Tibial nerve (tissue), 4 donors: ENCODE measurements at regions not wholly inside any gene's neighbourhood (a gene's known extent, or its start where the extent isn't known, plus 50 kb on each side); places are given as distances from the start of the nearest gene placed in this dataset.

Experiments used
- DNase-seq, 2 donors: peaks; one replicate each; pipeline ENCODE4 v3.0.0-alpha.2; 2019; ENCODE audit warnings: low spot score in 2 of 2
- H3K27ac ChIP-seq, 4 donors: fragments of 200-600 bp; sonication (generic) in 3 of 4; one replicate each; pipeline ENCODE4 v1.5.1; 2017 to 2019; ENCODE audit warnings: mild to moderate bottlenecking in 1 of 4
- H3K27me3 ChIP-seq, 2 donors: fragments of 200-600 bp; sonication (generic) in 1 of 2; one replicate each; pipeline versions ENCODE4 v1.5.1 to v1.6.0; 2017 to 2019
- H3K36me3 ChIP-seq, 3 donors: fragments of 200-600 bp; sonication (generic); one replicate each; pipeline ENCODE4 v1.5.1; 2018 to 2019
- H3K4me1 ChIP-seq, 4 donors: fragments of 200-600 bp; sonication (generic) in 3 of 4; one replicate each; pipeline ENCODE4 v1.5.1; 2017 to 2019
- H3K4me3 ChIP-seq, 4 donors: fragments of 200-600 bp; sonication (generic) in 3 of 4; one replicate each; pipeline ENCODE4 v1.5.1; 2017 to 2019; ENCODE audit warnings: mild to moderate bottlenecking in 1 of 4, moderate library complexity in 1 of 4
- H3K9me3 ChIP-seq, 4 donors: fragments of 200-600 bp; sonication (generic) in 3 of 4; one replicate each; pipeline ENCODE4 v1.5.1; 2017 to 2019
- EP300 ChIP-seq, 2 donors: sonication (generic); formaldehyde crosslinking; IDR thresholded peaks; one replicate each; pipeline ENCODE4 v1.6.1; 2017; ENCODE audit warnings: antibody characterized with exemption in 2 of 2, mild to moderate bottlenecking in 1 of 2
- POLR2A ChIP-seq, 2 donors: fragments of 450-650 bp; IDR thresholded peaks; one replicate each; pipeline ENCODE4 v1.6.1; 2017; ENCODE audit warnings: antibody characterized with exemption in 2 of 2, mild to moderate bottlenecking in 2 of 2, moderate library complexity in 2 of 2
- WGBS, 2 donors: methylation state at CpG; one replicate each; pipeline ENCODE4 v1.1.5; 2018; 5-methylcytosine and 5-hydroxymethylcytosine counted together
- TF ChIP-seq, protein P1 (sequence below), 5 experiments: fragments of 200-600 bp in 3 of 5; fragments of 450-650 bp in 2 of 5; sonication (generic) in 3 of 5; IDR thresholded peaks; one replicate each; pipeline ENCODE4 v1.5.1; 2016 to 2019; ENCODE audit warnings: antibody characterized with exemption in 5 of 5, mild to moderate bottlenecking in 3 of 5, moderate library complexity in 2 of 5

DNA sequence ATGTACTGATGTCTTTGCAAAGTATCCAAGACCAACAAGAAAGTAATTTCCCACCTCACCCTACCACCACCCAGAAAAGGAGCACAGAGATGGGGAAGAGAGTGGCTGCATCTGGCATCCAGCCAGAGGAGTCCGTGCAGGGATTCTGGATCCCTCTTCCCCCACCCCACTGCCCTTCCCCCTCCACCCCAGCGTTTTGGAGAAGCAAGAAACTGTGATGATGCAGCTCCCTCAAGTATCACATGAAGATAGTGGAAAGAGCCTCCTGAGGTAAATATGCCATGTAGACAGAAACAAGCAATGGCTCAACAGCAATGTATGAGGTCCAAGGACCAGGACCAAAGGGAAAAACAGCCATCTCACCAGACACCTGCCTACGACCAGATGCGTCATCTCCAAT lies 153.8 kb downstream of the DEPDC1B start:
- Histone ChIP-seq H3K36me3 (no peaks in the 10 kb centered on the region), H3K27me3 (no peaks in the 10 kb centered on the region), H3K9me3 (no peaks in the 10 kb centered on the region), H3K4me1 (no peaks in the 10 kb centered on the region), H3K4me3 (no peak overlapping the region), H3K27ac (no peak overlapping the region)
- DNase-seq: no peak
- 49 to 50% methylated on average over 4 of the region's 4 CpGs for WGBS, 2 donors
- no peak for TF ChIP-seq EP300 (IDR thresholded peaks at IDR 0.05)
- TF ChIP-seq, protein P1, sequence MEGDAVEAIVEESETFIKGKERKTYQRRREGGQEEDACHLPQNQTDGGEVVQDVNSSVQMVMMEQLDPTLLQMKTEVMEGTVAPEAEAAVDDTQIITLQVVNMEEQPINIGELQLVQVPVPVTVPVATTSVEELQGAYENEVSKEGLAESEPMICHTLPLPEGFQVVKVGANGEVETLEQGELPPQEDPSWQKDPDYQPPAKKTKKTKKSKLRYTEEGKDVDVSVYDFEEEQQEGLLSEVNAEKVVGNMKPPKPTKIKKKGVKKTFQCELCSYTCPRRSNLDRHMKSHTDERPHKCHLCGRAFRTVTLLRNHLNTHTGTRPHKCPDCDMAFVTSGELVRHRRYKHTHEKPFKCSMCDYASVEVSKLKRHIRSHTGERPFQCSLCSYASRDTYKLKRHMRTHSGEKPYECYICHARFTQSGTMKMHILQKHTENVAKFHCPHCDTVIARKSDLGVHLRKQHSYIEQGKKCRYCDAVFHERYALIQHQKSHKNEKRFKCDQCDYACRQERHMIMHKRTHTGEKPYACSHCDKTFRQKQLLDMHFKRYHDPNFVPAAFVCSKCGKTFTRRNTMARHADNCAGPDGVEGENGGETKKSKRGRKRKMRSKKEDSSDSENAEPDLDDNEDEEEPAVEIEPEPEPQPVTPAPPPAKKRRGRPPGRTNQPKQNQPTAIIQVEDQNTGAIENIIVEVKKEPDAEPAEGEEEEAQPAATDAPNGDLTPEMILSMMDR (IDR thresholded peaks at IDR 0.05): no peak
- no peak for TF ChIP-seq POLR2A (IDR thresholded peaks at IDR 0.05)

- TF ChIP-seq POLR2A (IDR thresholded peaks at IDR 0.05) (no peak), EP300 (IDR thresholded peaks at IDR 0.05) (no peak)
- TF ChIP-seq, protein P1 (IDR thresholded peaks at IDR 0.05): no peak
- H3K4me1 ChIP-seq: no peaks in the 10 kb centered on the region
- H3K36me3 ChIP-seq: no peaks in the 10 kb centered on the region
- H3K9me3 ChIP-seq: no peaks in the 10 kb centered on the region
- 39 to 42% methylated on average over 3 of the region's 3 CpGs for WGBS, 2 donors
- DNase-seq: no peak
- H3K27me3 ChIP-seq: no peaks in the 10 kb centered on the region
- no peak overlapping the region for H3K27ac ChIP-seq
- no peak overlapping the region for H3K4me3 ChIP-seq
Measured at GRCh38 chr5:60545551-60545950, 154.4 kb downstream of the DEPDC1B start.

DNA sequence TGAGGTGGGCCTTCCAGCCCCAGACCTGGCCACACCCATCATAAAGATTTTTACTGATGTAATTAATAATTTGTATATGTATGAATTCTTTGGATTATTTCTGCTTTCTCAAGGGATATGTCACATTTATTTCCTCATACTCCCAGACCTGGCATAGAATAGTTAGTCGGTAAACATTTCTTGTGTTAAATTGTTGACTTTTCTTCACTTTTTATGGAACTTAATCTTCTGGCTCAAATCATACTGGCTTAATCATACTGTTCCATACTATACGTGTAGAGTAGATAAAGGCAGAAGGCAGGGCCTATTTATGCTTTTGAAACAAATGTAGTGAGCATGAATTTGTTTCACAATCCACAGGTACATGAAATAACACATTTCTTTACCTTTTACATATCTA lies 155.8 kb downstream of the DEPDC1B start:
- Histone ChIP-seq H3K4me1 (no peaks in the 10 kb centered on the region), H3K9me3 (no peaks in the 10 kb centered on the region), H3K27ac (no peak overlapping the region), H3K4me3 (no peak overlapping the region), H3K27me3 (no peaks in the 10 kb centered on the region), H3K36me3 (no peaks in the 10 kb centered on the region)
- no peak for DNase-seq
- WGBS, 2 donors: 84 to 86% methylated on average over 2 of the region's 2 CpGs
- TF ChIP-seq EP300 (IDR thresholded peaks at IDR 0.05): no peak
- TF ChIP-seq POLR2A (IDR thresholded peaks at IDR 0.05): no peak
- TF ChIP-seq, protein P1 (IDR thresholded peaks at IDR 0.05): no peak

DNA sequence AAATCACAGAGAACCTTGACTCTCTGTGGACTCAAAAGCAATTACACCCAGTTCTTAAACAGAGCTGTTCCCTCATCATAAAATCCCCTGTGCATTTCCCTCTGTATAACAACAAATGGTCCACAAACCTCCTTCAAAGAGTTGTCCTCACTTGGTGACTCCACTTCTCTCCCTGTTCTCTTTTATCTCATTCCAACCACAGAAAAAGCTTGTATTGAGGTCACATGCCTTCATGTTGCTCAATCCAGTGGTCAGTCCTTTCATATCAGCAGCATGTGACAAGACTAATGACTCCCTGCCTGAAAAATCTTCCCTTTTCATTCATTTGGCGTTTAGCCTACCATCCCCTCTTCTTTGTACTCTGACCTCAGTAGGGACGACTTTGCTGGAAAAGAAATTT lies 158.0 kb downstream of the DEPDC1B start:
- H3K36me3 ChIP-seq: no peaks in the 10 kb centered on the region
- 30 to 41% methylated on average over 2 of the region's 2 CpGs for WGBS, 2 donors
- no peak overlapping the region for H3K27ac ChIP-seq
- no peaks in the 10 kb centered on the region for H3K4me1 ChIP-seq
- DNase-seq: peak in 1 of 2 donors; percentile 62
- TF ChIP-seq, protein P1 (IDR thresholded peaks at IDR 0.05): no peak
- TF ChIP-seq EP300 (IDR thresholded peaks at IDR 0.05): peak in 1 of 2 donors; percentile 77
- H3K27me3 ChIP-seq: no peaks in the 10 kb centered on the region
- no peaks in the 10 kb centered on the region for H3K9me3 ChIP-seq
- H3K4me3 ChIP-seq: no peak overlapping the region

GRCh38 chr5:60540856-60541805 lies 158.8 kb downstream of the DEPDC1B start:
- Histone ChIP-seq H3K4me3 (no peak overlapping the region), H3K27ac (no peak overlapping the region), H3K27me3 (no peaks in the 10 kb centered on the region), H3K9me3 (no peaks in the 10 kb centered on the region), H3K4me1 (no peaks in the 10 kb centered on the region), H3K36me3 (no peaks in the 10 kb centered on the region)
- DNase-seq: no peak
- TF ChIP-seq, protein P1 (IDR thresholded peaks at IDR 0.05): no peak
- TF ChIP-seq EP300 (IDR thresholded peaks at IDR 0.05) (no peak), POLR2A (IDR thresholded peaks at IDR 0.05) (no peak)
- 46 to 51% methylated on average over 5 of the region's 5 CpGs for WGBS, 2 donors
